GM23338 (cell line): ENCODE measurements at regions not wholly inside any gene's neighbourhood (a gene's known extent, or its start where the extent isn't known, plus 50 kb on each side); places are given as distances from the start of the nearest gene placed in this dataset.

Source experiments
- ATAC-seq: fragments of 200-7000 bp; cut with Tn5 transposase; 3 replicates; pipeline ENCODE4 v1.9.1; 2020
- DNase-seq: peaks from one replicate; pipeline ENCODE4 v3.0.0-alpha.2; 2015; ENCODE audit warnings: low spot score
- H2AFZ ChIP-seq: fragments of 200-600 bp; sonication (generic); 2 replicates; pipeline ENCODE4 v1.8.0; 2016; ENCODE audit warnings: antibody characterized with exemption, mild to moderate bottlenecking, moderate library complexity
- H3F3A ChIP-seq: fragments of 200-600 bp; sonication (generic); replicated peaks from 2 replicates; pipeline ENCODE4 v1.8.0; 2017; ENCODE audit warnings: antibody characterized with exemption, mixed run types, low read depth
- H3K27ac ChIP-seq: fragments of 200-600 bp; sonication (generic); 2 replicates; pipeline ENCODE4 v1.6.1; 2016; ENCODE audit warnings: low read depth
- H3K27me3 ChIP-seq: fragments of 200-600 bp; sonication (generic); 2 replicates; pipeline ENCODE4 v1.8.0; 2016; ENCODE audit warnings: mild to moderate bottlenecking, mixed run types, moderate library complexity; ENCODE audit not compliant: insufficient read depth
- H3K36me3 ChIP-seq: fragments of 200-600 bp; sonication (generic); 2 replicates; pipeline ENCODE4 v1.8.0; 2016; ENCODE audit warnings: mild to moderate bottlenecking; ENCODE audit not compliant: insufficient read depth
- H3K4me1 ChIP-seq: fragments of 200-600 bp; sonication (generic); 2 replicates; pipeline ENCODE4 v1.8.0; 2016; ENCODE audit warnings: mild to moderate bottlenecking, moderate library complexity; ENCODE audit not compliant: insufficient read depth
- H3K4me2 ChIP-seq: fragments of 200-600 bp; sonication (generic); 2 replicates; pipeline ENCODE4 v1.7.1; 2017; ENCODE audit warnings: mixed run types
- H3K4me3 ChIP-seq: fragments of 200-600 bp; sonication (generic); 2 replicates; pipeline ENCODE4 v1.6.1; 2016; ENCODE audit warnings: mixed run types
- H3K79me2 ChIP-seq: fragments of 200-600 bp; sonication (generic); replicated peaks from 2 replicates; pipeline ENCODE4 v1.8.0; 2017; ENCODE audit warnings: mild to moderate bottlenecking; ENCODE audit not compliant: insufficient read depth
- H3K9me2 ChIP-seq: fragments of 200-600 bp; sonication (generic); 2 replicates; pipeline ENCODE4 v1.8.0; 2017; ENCODE audit not compliant: insufficient read depth
- H4K20me1 ChIP-seq: fragments of 200-600 bp; sonication (generic); replicated peaks from 2 replicates; pipeline ENCODE4 v1.8.0; 2017; ENCODE audit warnings: mild to moderate bottlenecking; ENCODE audit not compliant: insufficient read depth
- H3K27ac Mint-ChIP-seq: 2 replicates; pipeline ENCODE4 v1.8.0; 2020; ENCODE audit warnings: inconsistent platforms, mild to moderate bottlenecking, moderate library complexity, mixed read lengths
- H3K27me3 Mint-ChIP-seq: 3 replicates; pipeline ENCODE4 v1.8.0; 2022; ENCODE audit warnings: low read depth, mild to moderate bottlenecking, moderate library complexity, mixed read lengths, inconsistent platforms; ENCODE audit not compliant: insufficient read depth, poor library complexity
- H3K36me3 Mint-ChIP-seq: 3 replicates; pipeline ENCODE4 v1.8.0; 2021; ENCODE audit warnings: low read depth, mild to moderate bottlenecking, inconsistent platforms, moderate library complexity, mixed read lengths
- H3K4me1 Mint-ChIP-seq: 3 replicates; pipeline ENCODE4 v1.8.0; 2020; ENCODE audit warnings: mild to moderate bottlenecking, inconsistent platforms, mixed read lengths
- H3K4me3 Mint-ChIP-seq: 3 replicates; pipeline ENCODE4 v1.8.0; 2021; ENCODE audit warnings: moderate library complexity, mild to moderate bottlenecking, inconsistent platforms, mixed read lengths
- H3K9me3 Mint-ChIP-seq: 3 replicates; pipeline ENCODE4 v1.8.0; 2020; ENCODE audit warnings: moderate library complexity, mild to moderate bottlenecking, inconsistent platforms, mixed read lengths
- CREB1 ChIP-seq: fragments of 250-450 bp; sonication (Bioruptor Pico); IDR thresholded peaks from 2 replicates; pipeline ENCODE4 v1.5.0; 2020; ENCODE audit warnings: low read depth, mild to moderate bottlenecking, moderate library complexity
- EZH2 ChIP-seq: fragments of 200-600 bp; sonication (generic); IDR thresholded peaks from one replicate; pipeline ENCODE4 v1.8.0; 2017; ENCODE audit warnings: antibody characterized with exemption, mild to moderate bottlenecking, low read depth; ENCODE audit not compliant: unreplicated experiment
- EZH2phosphoT487 ChIP-seq: fragments of 200-600 bp; sonication (generic); IDR thresholded peaks from one replicate; pipeline ENCODE4 v1.8.1; 2018; ENCODE audit warnings: antibody characterized with exemption; ENCODE audit not compliant: unreplicated experiment
- NANOG ChIP-seq: IDR thresholded peaks from 2 replicates; pipeline ENCODE4 v1.6.1; 2016; ENCODE audit warnings: antibody characterized with exemption, borderline replicate concordance
- POLR2AphosphoS5 ChIP-seq: IDR thresholded peaks from 2 replicates; pipeline ENCODE4 v1.6.1; 2016; ENCODE audit warnings: antibody characterized with exemption, low read depth
- STAT1 ChIP-seq: IDR thresholded peaks from one replicate; pipeline ENCODE4 v1.6.1; 2016; ENCODE audit warnings: antibody characterized with exemption; ENCODE audit not compliant: unreplicated experiment
- ZNF114 ChIP-seq: fragments of 250-450 bp; sonication (Bioruptor Pico); IDR thresholded peaks from 2 replicates; pipeline ENCODE4 v1.5.0; 2020; ENCODE audit warnings: mild to moderate bottlenecking, moderate library complexity
- TF ChIP-seq, protein P1 (sequence below): IDR thresholded peaks from one replicate; pipeline ENCODE4 v1.6.1; 2018; ENCODE audit warnings: antibody characterized with exemption; ENCODE audit not compliant: unreplicated experiment
- TF ChIP-seq, protein P2 (sequence below): IDR thresholded peaks from 2 replicates; pipeline ENCODE4 v1.6.1; 2016; ENCODE audit warnings: antibody characterized with exemption
- TF ChIP-seq, protein P3 (sequence below): fragments of 250-450 bp; sonication (Bioruptor Pico); IDR thresholded peaks from 2 replicates; pipeline ENCODE4 v1.5.0; 2020; ENCODE audit warnings: mild to moderate bottlenecking, moderate library complexity

DNA sequence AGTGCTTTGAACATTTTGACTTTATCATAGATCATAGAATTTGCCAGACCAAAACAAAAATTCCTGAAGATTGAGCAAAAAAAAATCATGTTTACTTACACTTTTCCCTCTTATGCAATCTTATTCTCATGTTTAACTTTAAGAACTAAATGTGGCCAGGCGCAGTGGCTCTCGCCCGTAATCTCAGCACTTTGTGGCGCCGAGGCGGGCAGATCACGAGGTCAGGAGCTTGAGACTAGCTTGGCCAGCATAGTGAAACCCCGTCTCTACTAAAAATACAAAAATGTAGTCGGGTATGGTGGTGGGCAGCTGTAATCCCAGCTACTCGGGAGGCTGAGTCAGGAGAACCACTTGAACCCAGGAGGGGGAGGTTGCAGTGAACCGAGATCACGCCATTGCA is 227.9 kb upstream of the KYNU start:
- no peaks in the 10 kb centered on the region for H3K4me1 Mint-ChIP-seq
- no peaks in the 10 kb centered on the region for H3K27me3 Mint-ChIP-seq
- no peaks in the 10 kb centered on the region for H4K20me1 ChIP-seq
- H3K4me3 ChIP-seq = no peak overlapping the region
- no peak overlapping the region for H2AFZ ChIP-seq
- H3K4me2 ChIP-seq = no peak overlapping the region
- DNase-seq = no peak
- H3K79me2 ChIP-seq = no peaks in the 10 kb centered on the region
- H3K36me3 ChIP-seq = no peaks in the 10 kb centered on the region
- H3K27me3 ChIP-seq = no peaks in the 10 kb centered on the region
- ATAC-seq = no peak
- peaks cover 16% of the 10 kb centered on the region; the same call in 2 of the 3 replicates for H3K9me3 Mint-ChIP-seq
- no peaks in the 10 kb centered on the region for H3K9me2 ChIP-seq
- no peak overlapping the region for H3K4me3 Mint-ChIP-seq
- H3K27ac Mint-ChIP-seq = no peak overlapping the region
- H3F3A ChIP-seq = no peaks in the 10 kb centered on the region
- TF ChIP-seq NANOG = no peak
- no peaks in the 10 kb centered on the region for H3K36me3 Mint-ChIP-seq
- no peak overlapping the region for H3K27ac ChIP-seq
- no peaks in the 10 kb centered on the region for H3K4me1 ChIP-seq

DNA sequence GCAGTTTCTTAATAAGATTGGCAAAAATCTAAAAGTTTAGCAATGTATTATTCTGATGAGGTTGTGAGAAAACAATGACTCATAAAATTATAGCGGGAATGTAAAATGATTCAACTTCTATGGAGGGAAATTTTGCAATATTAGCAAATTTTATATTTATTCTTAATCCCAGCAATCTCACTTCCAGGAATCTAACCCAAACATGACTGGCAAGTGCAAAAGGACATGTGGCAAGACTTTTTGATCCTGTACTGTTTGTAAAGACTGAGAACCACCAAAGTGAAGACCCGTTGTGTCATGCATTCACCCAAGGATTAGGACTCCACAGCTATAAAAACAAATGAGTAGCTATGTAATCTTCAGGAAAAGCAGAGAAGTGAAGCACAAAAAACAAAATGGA is 234.8 kb upstream of the KYNU start:
- H3K4me3 ChIP-seq = no peak overlapping the region
- H3K36me3 ChIP-seq = no peaks in the 10 kb centered on the region; the same call in 1 of the 2 replicates
- H4K20me1 ChIP-seq = no peaks in the 10 kb centered on the region
- ATAC-seq (no peak), DNase-seq (no peak)
- H3K27ac Mint-ChIP-seq = no peak overlapping the region
- no peaks in the 10 kb centered on the region for H3F3A ChIP-seq
- no peaks in the 10 kb centered on the region for H3K36me3 Mint-ChIP-seq
- peaks cover 6% of the 10 kb centered on the region; the same call in 2 of the 3 replicates for H3K9me3 Mint-ChIP-seq
- H3K27ac ChIP-seq = no peak overlapping the region
- H2AFZ ChIP-seq = no peak overlapping the region
- H3K9me2 ChIP-seq = no peaks in the 10 kb centered on the region
- no peaks in the 10 kb centered on the region for H3K79me2 ChIP-seq
- H3K27me3 ChIP-seq = no peaks in the 10 kb centered on the region
- H3K4me2 ChIP-seq = no peak overlapping the region
- H3K4me1 ChIP-seq = no peaks in the 10 kb centered on the region
- no peak overlapping the region for H3K4me3 Mint-ChIP-seq
- H3K27me3 Mint-ChIP-seq = no peaks in the 10 kb centered on the region
- no peaks in the 10 kb centered on the region for H3K4me1 Mint-ChIP-seq
- TF ChIP-seq, protein P1, sequence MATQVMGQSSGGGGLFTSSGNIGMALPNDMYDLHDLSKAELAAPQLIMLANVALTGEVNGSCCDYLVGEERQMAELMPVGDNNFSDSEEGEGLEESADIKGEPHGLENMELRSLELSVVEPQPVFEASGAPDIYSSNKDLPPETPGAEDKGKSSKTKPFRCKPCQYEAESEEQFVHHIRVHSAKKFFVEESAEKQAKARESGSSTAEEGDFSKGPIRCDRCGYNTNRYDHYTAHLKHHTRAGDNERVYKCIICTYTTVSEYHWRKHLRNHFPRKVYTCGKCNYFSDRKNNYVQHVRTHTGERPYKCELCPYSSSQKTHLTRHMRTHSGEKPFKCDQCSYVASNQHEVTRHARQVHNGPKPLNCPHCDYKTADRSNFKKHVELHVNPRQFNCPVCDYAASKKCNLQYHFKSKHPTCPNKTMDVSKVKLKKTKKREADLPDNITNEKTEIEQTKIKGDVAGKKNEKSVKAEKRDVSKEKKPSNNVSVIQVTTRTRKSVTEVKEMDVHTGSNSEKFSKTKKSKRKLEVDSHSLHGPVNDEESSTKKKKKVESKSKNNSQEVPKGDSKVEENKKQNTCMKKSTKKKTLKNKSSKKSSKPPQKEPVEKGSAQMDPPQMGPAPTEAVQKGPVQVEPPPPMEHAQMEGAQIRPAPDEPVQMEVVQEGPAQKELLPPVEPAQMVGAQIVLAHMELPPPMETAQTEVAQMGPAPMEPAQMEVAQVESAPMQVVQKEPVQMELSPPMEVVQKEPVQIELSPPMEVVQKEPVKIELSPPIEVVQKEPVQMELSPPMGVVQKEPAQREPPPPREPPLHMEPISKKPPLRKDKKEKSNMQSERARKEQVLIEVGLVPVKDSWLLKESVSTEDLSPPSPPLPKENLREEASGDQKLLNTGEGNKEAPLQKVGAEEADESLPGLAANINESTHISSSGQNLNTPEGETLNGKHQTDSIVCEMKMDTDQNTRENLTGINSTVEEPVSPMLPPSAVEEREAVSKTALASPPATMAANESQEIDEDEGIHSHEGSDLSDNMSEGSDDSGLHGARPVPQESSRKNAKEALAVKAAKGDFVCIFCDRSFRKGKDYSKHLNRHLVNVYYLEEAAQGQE = no peak
- TF ChIP-seq POLR2AphosphoS5 (no peak), STAT1 (no peak), CREB1 (CRISPR knock-in tag) (no peak), EZH2phosphoT487 (no peak), NANOG (no peak), ZNF114 (CRISPR knock-in tag) (no peak), EZH2 (no peak)
- TF ChIP-seq, protein P2, sequence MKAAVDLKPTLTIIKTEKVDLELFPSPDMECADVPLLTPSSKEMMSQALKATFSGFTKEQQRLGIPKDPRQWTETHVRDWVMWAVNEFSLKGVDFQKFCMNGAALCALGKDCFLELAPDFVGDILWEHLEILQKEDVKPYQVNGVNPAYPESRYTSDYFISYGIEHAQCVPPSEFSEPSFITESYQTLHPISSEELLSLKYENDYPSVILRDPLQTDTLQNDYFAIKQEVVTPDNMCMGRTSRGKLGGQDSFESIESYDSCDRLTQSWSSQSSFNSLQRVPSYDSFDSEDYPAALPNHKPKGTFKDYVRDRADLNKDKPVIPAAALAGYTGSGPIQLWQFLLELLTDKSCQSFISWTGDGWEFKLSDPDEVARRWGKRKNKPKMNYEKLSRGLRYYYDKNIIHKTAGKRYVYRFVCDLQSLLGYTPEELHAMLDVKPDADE = no peak
- TF ChIP-seq, protein P3, sequence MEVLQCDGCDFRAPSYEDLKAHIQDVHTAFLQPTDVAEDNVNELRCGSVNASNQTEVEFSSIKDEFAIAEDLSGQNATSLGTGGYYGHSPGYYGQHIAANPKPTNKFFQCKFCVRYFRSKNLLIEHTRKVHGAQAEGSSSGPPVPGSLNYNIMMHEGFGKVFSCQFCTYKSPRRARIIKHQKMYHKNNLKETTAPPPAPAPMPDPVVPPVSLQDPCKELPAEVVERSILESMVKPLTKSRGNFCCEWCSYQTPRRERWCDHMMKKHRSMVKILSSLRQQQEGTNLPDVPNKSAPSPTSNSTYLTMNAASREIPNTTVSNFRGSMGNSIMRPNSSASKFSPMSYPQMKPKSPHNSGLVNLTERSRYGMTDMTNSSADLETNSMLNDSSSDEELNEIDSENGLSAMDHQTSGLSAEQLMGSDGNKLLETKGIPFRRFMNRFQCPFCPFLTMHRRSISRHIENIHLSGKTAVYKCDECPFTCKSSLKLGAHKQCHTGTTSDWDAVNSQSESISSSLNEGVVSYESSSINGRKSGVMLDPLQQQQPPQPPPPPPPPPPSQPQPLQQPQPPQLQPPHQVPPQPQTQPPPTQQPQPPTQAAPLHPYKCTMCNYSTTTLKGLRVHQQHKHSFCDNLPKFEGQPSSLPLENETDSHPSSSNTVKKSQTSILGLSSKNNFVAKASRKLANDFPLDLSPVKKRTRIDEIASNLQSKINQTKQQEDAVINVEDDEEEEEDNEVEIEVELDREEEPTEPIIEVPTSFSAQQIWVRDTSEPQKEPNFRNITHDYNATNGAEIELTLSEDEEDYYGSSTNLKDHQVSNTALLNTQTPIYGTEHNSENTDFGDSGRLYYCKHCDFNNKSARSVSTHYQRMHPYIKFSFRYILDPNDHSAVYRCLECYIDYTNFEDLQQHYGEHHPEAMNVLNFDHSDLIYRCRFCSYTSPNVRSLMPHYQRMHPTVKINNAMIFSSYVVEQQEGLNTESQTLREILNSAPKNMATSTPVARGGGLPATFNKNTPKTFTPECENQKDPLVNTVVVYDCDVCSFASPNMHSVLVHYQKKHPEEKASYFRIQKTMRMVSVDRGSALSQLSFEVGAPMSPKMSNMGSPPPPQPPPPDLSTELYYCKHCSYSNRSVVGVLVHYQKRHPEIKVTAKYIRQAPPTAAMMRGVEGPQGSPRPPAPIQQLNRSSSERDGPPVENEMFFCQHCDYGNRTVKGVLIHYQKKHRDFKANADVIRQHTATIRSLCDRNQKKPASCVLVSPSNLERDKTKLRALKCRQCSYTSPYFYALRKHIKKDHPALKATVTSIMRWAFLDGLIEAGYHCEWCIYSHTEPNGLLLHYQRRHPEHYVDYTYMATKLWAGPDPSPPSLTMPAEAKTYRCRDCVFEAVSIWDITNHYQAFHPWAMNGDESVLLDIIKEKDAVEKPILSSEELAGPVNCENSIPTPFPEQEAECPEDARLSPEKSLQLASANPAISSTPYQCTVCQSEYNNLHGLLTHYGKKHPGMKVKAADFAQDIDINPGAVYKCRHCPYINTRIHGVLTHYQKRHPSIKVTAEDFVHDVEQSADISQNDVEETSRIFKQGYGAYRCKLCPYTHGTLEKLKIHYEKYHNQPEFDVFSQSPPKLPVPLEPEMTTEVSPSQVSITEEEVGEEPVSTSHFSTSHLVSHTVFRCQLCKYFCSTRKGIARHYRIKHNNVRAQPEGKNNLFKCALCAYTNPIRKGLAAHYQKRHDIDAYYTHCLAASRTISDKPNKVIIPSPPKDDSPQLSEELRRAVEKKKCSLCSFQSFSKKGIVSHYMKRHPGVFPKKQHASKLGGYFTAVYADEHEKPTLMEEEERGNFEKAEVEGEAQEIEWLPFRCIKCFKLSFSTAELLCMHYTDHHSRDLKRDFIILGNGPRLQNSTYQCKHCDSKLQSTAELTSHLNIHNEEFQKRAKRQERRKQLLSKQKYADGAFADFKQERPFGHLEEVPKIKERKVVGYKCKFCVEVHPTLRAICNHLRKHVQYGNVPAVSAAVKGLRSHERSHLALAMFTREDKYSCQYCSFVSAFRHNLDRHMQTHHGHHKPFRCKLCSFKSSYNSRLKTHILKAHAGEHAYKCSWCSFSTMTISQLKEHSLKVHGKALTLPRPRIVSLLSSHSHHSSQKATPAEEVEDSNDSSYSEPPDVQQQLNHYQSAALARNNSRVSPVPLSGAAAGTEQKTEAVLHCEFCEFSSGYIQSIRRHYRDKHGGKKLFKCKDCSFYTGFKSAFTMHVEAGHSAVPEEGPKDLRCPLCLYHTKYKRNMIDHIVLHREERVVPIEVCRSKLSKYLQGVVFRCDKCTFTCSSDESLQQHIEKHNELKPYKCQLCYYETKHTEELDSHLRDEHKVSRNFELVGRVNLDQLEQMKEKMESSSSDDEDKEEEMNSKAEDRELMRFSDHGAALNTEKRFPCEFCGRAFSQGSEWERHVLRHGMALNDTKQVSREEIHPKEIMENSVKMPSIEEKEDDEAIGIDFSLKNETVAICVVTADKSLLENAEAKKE (CRISPR knock-in tag) = no peak
